ENCODE measurements at regions not wholly inside any gene's neighbourhood (a gene's known extent, or its start where the extent isn't known, plus 50 kb on each side); places are given as distances from the start of the nearest gene placed in this dataset.

DNA sequence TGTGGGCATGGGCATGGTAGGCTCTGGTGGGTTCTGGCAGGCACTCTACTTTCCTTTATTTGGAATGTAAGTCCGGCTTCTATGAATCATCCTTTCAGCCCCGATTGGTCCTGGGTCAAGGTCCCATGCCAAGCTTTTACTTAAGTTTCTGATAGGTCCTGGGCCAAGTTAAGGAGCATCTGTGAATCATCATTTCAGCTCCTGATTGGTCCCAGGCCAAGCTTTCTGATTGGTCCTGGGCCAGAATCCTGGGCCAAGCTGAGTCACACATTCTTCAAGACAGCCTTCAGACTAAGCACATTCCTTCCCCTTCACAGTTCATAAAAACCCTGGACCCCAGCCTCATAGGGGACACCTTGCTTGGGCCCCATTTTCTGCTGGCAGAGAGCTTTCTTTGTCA, 231.0 kb upstream of the EYS start:
- no peak for FAIRE-seq
- DNase-seq (ENCODE audit: low spot score), result no peak

DNA sequence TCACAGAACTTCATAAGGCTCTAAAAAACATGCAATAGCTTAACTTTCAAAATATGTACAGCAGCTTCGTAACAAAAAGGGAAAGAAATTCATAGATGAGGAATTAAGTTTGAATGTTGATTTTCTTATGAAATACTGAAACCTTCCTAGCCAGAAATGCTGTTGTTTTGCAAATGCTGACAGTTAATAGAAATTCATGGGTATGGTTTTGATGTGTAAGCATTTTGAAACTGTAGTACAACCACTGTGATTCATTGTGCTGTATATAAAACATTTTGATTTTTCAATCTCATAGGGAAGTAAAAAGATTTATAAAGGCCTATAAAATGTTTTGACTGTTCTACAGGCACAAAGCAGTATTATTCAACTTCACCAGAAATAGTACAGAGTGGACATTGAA, 228.4 kb upstream of the EYS start:
- DNase-seq (ENCODE audit: low spot score) (no peak), FAIRE-seq (no peak)

DNA sequence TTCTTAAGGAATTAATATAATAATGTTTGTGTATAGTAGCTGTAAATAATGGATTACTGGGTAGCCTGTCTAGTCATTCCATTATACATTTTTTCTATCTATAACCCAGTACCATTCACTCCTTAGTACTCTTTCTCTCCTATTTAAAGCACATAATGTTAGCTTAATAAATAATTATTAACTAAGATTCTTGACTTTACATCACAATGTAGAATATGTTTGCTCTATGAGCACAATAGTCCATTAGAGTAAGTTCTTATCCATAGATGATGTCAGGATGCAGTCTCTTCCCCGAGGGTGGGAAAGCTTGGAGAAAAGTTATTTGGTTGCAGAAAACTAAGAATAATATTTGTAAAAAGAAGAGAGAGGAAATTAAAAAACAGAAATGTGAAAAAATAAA, 226.4 kb upstream of the EYS start:
- FAIRE-seq, result no peak

DNA sequence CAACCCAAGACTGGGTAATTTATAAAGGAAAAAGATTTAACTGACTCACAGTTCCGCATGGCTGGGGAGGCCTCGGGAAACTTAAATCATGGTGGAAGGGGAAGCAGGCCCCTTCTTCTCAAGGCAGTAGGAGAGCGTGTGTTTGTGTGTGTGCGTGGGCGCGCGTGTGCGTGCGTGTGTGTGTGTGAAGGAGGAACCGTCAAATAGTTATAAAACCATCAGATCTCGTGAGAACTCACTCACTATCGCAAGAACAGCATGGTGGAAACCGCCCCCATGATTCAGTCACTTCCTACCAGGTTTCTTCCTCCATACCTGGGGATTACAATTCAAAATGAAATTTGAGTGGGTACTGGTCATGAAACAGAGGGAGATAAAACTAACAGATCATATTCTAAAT, 220.1 kb upstream of the EYS start:
- FAIRE-seq (no peak), DNase-seq (ENCODE audit: low spot score) (no peak)

More for the DNA sequence above, 226.4 kb upstream of the EYS start:
- no peak for DNase-seq (ENCODE audit: low spot score)

DNA sequence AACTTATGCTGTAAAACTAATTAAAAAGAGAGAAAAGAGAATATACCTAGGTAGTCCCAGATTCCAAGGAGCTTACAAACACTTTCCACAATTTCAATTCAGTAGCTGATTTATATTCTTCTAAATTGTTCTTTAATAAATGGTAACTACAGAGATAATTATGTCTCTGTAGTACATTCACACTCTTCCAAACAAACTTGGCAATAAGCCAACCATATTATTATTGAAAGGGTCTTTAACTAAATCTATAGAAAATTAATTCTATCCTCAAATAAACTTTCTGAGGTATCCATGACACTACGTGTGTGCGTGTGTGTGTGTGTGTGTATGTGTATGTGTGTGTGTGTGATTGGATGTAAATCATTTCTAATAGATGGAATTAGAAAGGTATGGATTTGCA, 217.4 kb upstream of the EYS start:
- DNase-seq (ENCODE audit: low spot score), result no peak
- FAIRE-seq, result no peak

DNA sequence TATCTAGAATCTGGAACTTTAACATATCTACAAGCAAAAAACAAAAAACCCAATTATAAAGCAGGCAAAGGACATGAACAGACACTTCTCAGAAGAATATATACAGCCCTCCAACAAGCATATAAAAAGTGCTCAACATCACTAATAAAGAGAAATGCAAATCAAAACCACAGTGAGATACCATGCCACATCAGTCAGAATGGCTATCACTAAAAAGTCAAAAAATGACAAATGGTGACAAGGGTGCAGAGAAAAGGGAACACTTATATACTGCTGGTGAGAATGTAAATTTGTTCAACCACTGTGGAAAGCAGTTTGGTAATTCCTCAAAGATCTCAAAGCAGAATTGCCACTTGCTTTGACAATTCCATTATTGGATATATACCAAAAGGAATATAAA, 215.0 kb upstream of the EYS start:
- FAIRE-seq (no peak), DNase-seq (ENCODE audit: low spot score) (no peak)

DNA sequence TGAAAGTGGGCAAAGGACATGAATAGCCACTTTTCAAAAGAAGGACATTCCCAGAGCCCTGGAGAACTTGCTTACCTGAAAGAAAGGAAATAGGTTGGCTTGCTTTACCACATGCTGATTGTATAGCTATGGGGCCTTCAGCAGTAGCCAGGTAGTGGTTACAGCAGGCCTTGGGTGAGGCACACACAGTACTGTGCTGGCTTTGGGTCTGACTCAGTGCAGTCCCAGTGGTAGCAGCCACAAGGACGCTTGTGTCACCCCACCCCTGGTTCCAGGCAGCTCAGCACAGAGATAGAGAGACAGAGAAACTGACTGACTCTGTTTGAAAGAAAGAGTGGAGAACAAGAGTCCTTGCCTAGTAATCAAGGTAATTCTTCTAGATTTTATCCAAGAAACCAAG, 201.0 kb upstream of the EYS start:
- DNase-seq (ENCODE audit: low spot score) (no peak), FAIRE-seq (no peak)

DNA sequence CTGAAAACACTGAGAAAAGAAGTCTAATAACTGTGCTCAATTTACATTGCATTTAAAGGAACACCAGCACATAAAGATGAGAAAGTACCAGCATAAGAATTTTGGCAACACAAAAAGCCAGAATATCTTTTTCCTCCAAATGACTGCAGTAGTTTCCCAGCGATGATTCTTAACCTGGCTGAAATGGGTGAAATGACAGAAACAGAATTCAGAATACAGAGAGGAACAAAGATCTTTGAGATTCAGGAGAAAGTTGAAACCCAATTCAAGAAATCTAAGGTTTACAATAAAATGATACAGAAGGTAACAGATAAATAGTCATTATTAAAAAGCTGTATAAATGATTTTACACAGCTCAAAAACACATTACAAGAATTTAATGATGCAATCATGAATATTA, 197.0 kb upstream of the EYS start:
- FAIRE-seq, result no peak

DNA sequence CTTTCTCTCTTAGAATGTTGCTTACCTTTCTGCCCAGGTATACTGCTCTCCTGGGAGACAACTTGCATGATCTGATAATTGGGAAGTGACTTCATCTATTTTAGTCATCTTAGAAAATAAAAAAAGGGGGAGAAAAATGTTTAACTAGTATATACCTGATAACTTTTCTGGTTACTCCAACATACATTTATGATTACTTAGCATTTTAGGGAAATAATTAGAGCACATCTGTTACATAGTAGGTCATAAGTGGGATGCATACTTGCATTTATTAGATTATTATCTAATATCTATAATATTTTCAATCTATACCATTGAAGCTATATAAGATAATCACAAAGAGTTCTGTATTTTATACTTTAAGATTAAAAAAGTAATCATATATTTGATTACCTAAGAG, 193.9 kb upstream of the EYS start:
- FAIRE-seq (no peak), DNase-seq (ENCODE audit: low spot score) (no peak)

More for the DNA sequence above, 197.0 kb upstream of the EYS start:
- no peak for DNase-seq (ENCODE audit: low spot score)

DNA sequence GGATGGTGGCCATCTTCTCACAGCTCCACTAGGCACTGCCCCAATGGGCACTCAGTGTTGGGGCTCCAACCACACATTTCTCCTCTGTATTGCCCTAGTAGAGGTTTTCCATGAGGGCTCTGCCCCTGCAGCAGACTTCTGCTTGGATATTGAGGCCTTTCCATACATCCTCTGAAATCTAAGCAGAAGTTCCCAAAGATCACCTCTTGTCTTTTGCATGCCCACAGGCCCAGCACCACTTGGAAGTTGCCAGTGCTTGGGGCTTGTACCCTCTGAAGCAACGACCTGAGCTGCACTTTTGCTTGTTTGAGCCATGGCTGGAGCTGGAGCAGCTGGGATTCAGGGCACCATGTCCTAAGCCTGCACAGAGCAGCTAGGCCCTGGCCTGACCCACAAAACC, 189.1 kb upstream of the EYS start:
- FAIRE-seq (no peak), DNase-seq (ENCODE audit: low spot score) (no peak)

DNA sequence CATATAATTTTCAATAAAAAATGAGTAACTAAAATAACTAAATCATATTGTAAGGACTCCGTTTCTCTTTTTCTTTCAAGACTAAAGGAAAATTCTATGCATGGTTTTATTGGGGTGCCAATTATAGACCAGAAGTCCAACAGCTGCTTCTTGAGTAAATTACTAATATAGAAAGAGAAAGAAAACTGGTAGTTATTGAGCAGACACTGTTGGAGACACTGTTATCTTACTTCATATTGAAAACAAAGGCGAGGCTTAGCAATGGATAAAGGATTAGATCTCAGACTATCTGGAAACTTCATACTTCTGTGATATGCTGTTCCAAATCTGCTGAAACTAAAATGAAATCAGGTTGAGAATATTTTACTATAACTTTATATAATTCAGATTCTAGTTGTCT, 169.6 kb upstream of the EYS start:
- no peak for DNase-seq (ENCODE audit: low spot score)
- FAIRE-seq, result no peak

DNA sequence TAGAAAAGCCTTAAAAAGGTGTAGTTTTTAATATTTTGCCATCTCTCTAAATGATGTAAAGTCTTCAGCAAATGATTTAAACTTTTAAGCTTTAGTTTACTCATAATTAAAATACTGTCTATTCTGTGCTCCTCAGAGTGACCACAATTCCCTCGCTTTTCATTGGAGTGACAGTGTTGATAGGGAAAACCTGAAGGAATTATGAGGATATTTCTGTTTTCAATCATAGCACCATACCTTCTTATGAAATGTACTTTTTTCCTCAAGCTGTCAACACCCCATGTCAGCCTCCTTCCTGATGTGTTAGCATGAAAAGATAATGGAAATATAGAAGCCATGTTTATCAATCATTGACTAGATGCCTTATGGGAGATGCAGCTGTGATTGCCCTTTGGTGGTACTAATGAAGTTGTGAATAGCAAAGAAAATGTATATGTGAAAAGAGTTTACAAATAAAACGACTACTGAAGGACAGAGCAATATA, 145.4 kb upstream of the EYS start:
- FAIRE-seq, result no peak

DNA sequence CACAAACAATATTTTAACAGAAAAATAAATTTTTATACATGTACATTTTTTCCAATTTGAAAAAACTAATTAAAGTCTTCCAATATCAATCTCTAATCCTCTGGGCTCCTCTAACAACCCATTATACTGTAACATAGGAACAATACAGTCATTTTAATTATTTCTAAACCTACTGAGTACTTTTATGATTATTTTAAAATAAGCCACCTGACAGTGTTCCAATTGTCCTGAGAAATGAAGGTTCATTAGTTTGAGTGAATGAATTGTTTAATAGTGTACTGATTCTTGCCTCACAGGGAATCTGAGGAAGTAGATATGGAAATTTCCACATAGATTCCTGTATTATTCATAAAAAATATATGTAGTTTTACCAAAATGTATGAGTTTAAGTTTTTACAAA, 123.1 kb upstream of the EYS start:
- FAIRE-seq, result no peak

More for the DNA sequence above, 145.4 kb upstream of the EYS start:
- DNase-seq (ENCODE audit: low spot score), result no peak

DNA sequence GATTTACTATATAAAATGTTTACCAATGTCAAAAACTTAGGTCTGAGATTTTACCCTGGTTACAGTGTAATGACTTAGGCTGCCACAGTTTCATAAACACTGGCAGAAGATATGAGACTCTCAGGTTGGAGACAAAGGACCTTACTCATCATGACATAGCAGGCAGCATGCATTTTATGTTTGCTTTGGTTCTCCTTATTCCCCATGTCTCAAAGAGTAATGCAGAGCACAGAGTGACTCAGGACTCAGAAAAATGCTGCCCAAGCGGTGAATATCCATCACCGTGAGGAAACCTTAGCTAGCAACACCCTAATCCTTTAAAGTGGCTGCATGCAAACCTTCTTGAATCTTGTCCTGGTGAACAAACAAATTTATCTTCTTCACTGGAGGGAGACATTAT, 112.1 kb upstream of the EYS start:
- no peak for FAIRE-seq
- peak; percentile 31 for DNase-seq (ENCODE audit: low spot score)

More for the DNA sequence above, 123.1 kb upstream of the EYS start:
- no peak for DNase-seq (ENCODE audit: low spot score)

DNA sequence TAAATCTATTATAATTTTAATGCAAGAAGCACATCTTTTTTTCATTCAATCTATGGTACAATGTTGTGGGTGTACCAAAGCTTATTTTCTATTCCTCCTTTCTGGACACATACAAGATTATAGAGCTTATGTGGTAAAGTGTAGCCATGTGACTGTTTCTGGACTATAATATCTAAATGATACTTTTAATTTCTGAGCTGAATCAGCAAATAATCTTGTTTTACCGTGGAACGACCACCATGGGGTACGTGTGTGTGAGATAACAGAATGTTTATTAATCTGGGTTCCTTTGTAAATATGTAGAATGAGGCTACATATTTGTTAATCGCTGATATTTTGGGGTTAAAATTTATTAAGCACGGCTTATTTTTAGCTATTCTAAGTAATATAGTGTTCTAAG, 111.5 kb upstream of the EYS start:
- FAIRE-seq, result no peak
- no peak for DNase-seq (ENCODE audit: low spot score)

DNA sequence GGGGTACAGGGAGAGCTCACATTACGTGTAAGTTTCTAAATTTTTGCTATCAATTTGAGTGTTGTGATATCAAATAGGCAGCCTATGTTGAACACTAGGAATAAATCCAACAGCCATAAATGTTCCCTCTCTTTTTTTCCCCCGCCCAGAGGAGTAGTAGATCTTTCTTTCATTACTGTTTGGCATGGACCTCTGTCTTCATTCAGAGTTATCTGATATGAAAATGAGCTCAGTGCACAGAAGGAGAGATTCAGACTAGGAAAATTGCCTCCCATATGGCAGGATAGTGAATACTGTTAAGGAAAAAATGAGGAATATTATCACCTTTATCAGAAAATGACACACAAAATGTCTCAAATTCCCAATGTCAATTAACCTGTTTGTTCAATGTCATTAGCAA, 110.0 kb upstream of the EYS start:
- DNase-seq (ENCODE audit: low spot score), result no peak
- no peak for FAIRE-seq

DNA sequence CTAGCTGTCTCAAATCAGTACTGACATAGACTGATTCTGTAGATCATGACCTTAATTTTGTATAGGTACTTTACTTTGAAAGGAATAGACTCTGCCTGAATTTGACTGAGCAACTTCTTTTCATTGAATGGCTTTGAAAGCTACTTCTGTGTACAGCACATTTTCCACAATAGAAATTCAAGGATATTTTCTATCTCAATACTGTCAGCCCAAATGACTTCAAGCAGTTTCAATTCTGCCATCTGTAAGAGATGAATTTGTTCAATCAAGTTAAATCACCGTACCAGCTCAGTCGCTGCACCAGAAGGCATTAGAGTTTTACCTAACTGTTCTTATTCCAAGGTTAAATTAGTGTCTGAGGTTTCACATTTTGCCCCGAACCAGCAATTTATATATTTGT, 107.0 kb upstream of the EYS start:
- FAIRE-seq (no peak), DNase-seq (ENCODE audit: low spot score) (no peak)

DNA sequence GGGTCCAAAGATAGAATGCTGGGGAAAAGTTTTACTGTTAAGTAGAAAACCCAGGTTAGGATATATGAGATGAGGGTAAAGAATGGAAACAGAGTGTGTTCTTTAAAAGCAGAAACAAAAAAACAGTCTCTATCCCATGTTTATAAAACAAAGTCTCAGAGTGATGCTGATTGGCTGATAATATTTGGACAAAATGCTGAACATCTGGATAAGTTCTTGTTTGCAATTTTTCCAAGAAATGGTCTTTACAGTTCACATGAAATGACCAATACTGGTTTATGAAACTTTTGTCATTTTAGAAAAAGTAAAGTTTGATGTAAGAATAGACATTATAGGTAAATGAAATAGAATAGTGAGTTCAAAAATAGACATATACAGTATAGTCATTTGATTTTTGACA, 96.2 kb upstream of the EYS start:
- DNase-seq (ENCODE audit: low spot score) (no peak), FAIRE-seq (no peak)

DNA sequence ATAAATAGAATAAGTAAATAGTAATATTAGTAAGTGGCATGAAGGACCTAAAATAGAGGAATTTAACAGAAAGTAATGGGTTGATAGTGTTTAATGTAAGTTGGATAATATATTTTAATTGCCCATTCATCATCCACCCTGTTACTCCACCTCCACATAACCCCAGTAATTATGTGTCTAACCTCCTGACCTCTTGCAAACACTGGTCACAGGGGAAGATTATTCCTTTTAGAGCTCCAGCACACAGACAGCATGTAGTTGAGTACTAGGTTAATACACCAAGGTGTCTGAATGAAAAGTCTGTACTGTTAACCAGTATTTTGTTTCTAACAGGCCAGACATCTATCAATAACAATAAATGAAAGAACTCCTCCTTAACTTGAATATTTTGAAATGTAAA, 92.4 kb upstream of the EYS start:
- no peak for FAIRE-seq
- no peak for DNase-seq (ENCODE audit: low spot score)

DNA sequence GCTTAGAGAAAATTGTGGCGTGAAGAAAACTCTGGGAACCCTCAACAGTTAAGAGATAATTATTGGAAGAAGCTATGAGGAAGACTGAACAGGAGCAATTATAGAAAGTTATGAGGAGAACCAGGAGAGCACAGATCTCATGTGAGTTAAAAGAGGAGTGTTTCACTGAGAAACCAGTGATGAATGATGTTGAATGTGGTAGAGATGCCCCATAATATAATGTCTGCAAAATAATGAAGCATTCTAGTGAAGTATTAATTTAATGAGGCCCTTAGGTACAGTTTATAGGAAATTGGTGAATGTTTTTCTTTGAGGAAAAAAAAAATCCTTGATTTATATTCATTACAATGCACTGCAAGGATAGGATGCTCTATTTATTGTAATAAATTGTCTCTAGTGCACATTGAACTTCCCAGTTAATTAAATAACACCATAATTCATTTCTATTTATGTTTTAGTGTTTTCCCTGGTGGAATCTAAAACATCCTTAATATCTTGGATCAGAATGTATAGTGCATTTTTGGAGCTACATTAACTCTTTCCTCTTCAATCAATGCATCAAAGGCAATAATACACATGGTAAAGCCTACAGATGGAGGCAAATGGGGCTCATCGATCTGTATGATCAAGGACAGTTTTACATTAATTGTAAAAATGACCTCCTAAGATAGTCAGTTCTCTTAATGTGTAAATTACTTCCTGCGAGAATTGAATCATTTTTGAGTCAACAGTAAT, 91.4 kb upstream of the EYS start:
- DNase-seq (ENCODE audit: low spot score) (no peak), FAIRE-seq (no peak)

DNA sequence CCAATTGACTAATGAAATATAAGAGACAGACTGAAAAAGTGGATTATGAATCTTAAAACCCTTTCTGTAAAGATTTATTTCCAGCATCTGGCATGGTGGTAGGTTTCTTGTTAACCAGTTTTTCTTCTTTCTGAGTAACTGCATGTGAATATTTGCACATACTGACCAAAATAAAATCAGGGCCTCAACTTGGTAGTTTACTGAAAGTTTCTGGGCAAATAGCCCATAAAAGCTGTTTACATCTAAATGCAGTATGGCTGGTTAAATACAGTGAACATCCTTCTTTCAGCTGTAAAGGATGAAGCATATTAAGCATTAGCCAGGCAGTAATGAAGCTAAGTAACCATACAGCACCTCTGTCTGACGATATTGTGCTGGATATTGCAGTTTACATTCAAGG, 83.6 kb upstream of the EYS start:
- FAIRE-seq (no peak), DNase-seq (ENCODE audit: low spot score) (no peak)

DNA sequence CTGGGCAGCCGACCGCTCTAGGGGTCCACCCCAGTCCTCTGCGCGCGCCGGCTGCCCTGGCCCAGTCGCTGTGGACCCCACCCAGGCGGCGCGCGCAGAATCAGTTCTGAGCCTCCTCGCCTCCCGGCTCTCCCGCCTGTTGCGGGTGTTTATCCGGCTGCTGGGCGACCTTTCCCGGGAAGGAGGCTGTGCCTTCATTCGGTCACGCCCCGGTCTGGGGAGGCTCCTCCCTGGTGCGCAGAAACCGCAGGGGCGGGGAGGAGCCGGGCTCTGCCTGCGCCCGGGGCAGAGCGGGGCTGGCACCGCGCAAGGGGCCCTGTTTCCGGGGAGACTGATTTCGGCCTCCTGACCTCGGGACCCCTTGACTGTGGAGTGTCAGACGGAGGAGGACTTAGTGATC, 80.8 kb upstream of the EYS start:
- no peak for FAIRE-seq
- no peak for DNase-seq (ENCODE audit: low spot score)

DNA sequence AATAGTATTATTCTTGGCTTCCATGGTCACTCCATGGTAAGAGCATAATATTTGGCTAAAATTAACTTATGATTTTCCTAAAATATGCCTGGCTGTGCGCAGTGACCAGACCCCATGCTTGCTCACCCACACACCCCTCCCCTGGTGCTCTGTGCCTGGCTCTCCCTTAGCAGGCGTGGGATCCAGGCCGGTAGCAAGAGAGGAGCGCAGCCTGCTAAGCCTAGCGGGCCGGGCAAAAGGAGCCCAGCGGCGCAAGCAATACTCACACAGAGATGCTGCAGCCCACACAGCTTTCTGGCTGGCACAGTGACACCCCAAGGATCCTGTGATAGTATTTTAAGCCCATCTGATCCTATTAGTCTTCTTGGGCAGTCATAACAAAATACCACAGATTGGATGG, 79.8 kb upstream of the EYS start:
- DNase-seq (ENCODE audit: low spot score) (no peak), FAIRE-seq (no peak)

DNA sequence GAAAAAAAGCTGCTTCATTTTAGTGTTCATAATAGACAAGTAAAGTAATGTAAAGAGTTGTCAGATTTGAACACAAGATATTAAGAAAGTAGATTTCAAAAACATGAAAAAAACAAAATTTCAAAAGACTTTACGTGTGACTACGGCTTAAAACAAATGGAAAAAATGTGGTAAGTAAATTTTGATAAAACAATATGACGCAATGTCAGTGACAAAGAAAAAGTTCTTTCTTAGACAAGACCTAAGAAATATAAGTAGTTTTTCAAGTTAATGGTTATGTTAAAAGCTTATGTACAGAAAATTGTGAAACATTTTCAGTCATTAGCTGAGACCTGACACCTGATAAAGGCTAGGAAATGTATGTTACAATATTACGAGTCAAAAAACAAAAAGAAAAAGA, 73.7 kb upstream of the EYS start:
- DNase-seq (ENCODE audit: low spot score), result no peak
- FAIRE-seq, result no peak
